GM18511 (cell line): ENCODE measurements at regions not wholly inside any gene's neighbourhood (a gene's known extent, or its start where the extent isn't known, plus 50 kb on each side); places are given as distances from the start of the nearest gene placed in this dataset.

ENCODE experiments used
- ATAC-seq: cut with Tn5 transposase; IDR thresholded peaks from one replicate; pipeline ENCODE4 v1.9.1; 2021; ENCODE audit warnings: mild to moderate bottlenecking, moderate library complexity; ENCODE audit not compliant: unreplicated experiment

DNA sequence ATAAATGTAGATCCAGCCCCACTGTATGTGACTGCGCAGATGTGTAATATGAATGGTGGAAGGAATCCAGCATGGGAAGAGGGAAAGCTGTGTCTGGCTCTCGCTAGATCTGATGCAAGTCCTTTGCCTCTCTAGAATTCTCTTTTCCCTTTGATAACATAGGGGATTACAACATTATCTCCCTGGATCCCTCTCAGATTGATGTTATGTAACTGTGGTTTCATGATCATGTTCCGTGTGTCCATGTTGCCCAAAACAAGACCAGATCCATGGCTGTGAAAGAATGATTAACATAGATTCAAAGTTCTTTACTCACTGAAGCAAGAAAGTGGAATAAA lies 184.0 kb upstream of the UBL3 start:
- no peak for ATAC-seq

- ATAC-seq = no peak
These were observed 183.5 kb upstream of the UBL3 start for GRCh38 chr13:30033681-30034457.

GRCh38 chr13:30032263-30032662 lies 181.8 kb upstream of the UBL3 start:
- ATAC-seq = no peak

GRCh38 chr13:30031488-30031887 lies 181.1 kb upstream of the UBL3 start:
- ATAC-seq = no peak

- no peak for ATAC-seq
These were observed 179.8 kb upstream of the UBL3 start for GRCh38 chr13:30030141-30030750.

DNA sequence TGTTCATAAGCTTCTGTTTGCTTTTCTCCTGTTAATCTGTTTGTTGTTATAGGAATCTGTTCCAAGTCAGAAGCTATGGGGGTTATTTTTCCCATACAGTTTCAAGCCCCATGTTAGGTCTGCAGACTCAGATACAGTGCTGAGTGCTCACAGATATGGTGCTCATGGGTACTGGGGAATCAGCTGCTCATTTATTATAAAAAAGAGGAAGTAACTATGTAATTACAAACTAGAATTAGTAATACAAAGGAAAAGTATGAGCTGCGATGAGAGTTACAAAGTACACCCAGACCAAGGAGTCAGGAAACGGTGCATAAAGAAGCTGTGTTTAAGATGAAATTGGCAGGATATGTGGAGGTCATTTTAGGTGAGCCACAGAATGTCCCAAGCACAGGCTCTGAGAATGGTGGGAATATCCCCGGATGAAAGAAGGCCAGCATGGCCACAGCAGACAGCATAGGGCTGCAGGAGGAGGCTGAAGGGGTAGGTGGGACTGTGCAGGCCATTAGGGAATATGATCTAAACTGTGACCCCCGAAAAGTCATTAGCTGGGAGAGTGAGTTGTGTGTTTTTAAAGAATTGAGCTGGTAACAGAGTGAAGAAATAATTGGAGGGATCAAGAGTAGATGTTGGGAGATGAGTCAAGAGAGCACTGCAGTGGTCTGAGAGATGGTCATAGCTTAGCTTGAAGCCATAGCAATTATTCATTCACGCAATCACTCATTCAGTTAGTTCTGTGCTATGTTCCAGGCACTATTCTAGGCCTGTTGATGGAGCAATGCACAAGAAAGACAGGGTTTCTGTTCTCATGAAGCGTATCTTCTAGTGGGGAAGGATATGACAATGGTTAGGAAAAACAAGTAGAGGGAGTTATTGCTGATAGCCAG lies 177.4 kb upstream of the UBL3 start:
- no peak for ATAC-seq

DNA sequence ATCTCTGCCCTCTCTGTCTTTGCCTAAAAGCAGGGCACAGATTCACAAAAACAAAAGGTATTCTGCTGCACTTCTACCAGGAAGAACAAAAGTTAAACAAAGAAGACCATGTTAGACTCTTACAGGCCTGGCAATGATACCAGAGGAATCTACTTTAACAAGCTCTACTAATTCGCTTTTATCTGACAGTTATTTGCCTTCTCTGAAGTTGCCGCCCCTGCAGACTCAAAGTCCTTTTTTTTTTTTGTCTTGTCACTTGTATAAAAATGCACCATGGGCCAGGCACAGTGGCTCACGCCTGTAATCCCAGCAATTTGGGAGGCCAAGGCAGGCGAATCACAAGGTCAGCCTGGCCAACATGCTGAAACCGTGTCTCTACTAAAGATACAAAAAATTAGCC lies 176.5 kb upstream of the UBL3 start:
- no peak for ATAC-seq

GRCh38 chr13:30026093-30026492 lies 175.7 kb upstream of the UBL3 start:
- no peak for ATAC-seq

DNA sequence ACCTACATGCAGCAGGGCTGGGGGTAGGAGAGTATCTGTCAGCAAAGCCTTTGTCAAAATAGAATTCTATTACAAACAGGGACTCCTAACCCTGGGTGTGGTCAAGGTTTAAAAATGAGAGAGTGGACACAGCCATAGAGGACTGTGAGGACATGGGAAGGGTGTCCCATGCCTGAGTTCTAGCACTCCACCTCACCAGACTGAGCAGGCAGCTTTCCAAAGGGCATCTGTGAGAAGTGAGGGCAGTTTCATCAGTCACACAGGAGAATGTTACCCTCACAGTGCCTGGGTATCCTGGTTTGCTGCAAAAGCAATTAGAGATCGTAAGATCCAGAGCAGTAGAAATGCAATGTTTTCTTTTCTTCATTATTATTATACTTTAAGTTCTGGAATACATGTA lies 174.9 kb upstream of the UBL3 start:
- ATAC-seq = no peak

GRCh38 chr13:30024125-30024865 lies 173.9 kb upstream of the UBL3 start:
- no peak for ATAC-seq

DNA sequence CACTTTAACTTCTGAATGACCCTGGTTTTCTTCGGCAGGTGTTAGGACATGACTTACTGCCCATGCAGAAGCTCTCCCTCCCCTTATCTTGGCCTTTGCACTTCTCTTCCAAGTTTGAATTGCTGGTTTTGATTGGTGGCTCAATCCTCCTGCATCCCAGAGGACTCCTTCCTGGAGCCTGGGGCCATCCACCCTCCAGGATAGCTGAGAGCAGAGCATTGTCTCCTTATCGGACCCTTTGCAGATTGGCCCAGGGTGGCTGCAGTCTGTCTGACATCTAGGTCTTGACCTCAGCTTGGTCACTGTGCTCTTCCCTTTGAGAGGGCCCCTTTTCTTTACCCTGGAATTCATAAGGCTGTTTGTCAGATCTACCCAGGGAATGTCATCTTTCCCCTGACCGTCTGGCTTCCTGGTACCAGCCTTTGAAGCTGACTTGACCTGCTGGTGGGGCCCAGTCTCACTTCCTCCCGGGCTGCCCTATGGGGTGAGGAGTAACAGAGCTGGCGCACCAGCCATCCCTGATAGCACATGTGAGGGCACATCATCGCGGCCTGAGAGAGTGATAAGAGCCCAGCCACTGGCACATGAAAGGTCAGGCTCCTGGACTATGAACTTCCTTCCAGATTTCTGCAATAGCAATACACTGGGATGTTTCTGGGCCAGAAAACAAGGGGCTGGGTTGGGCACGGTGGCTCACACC lies 172.9 kb upstream of the UBL3 start:
- ATAC-seq = no peak

DNA sequence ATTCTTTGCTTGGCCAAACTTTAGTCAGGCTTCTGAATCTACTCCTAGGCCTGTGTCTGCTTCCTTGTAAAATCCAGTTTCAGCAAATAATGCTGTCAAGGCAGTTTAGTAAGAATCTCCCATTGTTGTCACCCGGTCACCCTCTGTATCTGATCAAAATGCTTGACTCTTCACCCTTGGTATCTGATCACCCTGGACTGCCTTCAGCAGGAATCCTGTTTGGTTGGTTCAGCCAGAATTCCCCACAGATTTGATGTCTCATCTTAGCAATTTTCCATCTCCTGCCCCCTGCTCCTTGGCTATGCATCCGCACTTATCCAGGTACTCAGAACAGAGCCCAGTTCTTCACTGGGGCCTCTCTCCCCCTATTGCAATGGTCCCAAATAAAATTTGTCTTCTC lies 172.4 kb upstream of the UBL3 start:
- no peak for ATAC-seq

GRCh38 chr13:30022256-30022655 lies 171.8 kb upstream of the UBL3 start:
- no peak for ATAC-seq

GRCh38 chr13:30021611-30022010 lies 171.2 kb upstream of the UBL3 start:
- ATAC-seq = no peak

GRCh38 chr13:30020726-30021312 lies 170.4 kb upstream of the UBL3 start:
- ATAC-seq = no peak

- ATAC-seq = no peak
These were observed 169.5 kb upstream of the UBL3 start for GRCh38 chr13:30019648-30020626.

DNA sequence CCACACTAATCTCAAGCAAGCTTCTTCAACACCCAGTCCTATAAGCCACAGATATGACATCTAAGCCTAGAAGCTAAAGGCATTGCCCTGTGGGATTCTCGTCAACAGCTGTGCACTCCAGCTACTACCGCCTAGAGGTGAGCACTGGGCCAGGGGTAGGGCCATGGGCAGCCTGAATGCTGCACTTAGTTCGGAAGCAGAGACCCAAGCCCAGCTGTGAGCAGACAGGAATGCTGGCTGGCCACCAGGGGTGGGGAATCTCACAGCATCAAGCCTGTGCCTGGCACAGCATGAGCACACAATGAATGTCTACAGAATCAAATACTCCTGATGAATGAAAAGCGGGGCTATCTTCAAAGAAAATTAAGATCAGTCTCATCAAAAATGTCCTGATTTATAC lies 167.5 kb upstream of the UBL3 start:
- ATAC-seq = no peak

- no peak for ATAC-seq
These were observed 166.0 kb upstream of the UBL3 start for GRCh38 chr13:30016398-30016797.

DNA sequence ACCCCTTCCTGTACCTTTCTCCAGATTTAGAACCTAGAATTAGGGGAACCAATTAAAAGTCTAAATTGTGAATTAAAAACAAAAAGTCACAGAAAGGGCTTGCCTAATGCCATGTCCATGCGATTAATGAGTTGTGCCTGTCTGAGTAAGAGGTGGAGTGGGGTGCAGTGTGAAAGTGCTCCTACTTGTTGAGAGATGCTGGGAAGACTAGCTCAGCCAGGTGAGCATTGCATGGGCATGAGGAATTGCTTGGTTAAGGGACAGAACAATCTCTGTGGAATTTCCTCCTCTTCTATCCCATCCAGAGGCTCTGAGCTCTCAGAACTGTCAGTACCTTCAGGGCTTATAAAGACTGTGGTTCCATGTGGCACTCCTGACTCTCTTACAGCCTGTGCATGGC lies 159.0 kb upstream of the UBL3 start:
- no peak for ATAC-seq
